Testis (tissue), 2 donors: ENCODE measurements at regions not wholly inside any gene's neighbourhood (a gene's known extent, or its start where the extent isn't known, plus 50 kb on each side); places are given as distances from the start of the nearest gene placed in this dataset.

Experiments used
- DNase-seq: peaks from one replicate; pipeline ENCODE4 v3.0.0-alpha.2; 2019
- H3K27ac ChIP-seq, 2 donors: fragments of 200-600 bp; sonication (generic); one replicate each; pipeline ENCODE4 v1.5.1; 2019
- H3K27me3 ChIP-seq: fragments of 200-600 bp; sonication (generic); one replicate; pipeline ENCODE4 v1.5.1; 2019
- H3K36me3 ChIP-seq: fragments of 200-600 bp; sonication (generic); one replicate; pipeline ENCODE4 v1.5.1; 2017; ENCODE audit warnings: low read depth; ENCODE audit errors: missing control alignments
- H3K4me1 ChIP-seq: fragments of 200-600 bp; sonication (generic); one replicate; pipeline ENCODE4 v1.5.1; 2019
- H3K4me3 ChIP-seq, 2 donors: fragments of 200-600 bp; sonication (generic); one replicate each; pipeline ENCODE4 v1.5.1; 2017 to 2019
- H3K9me3 ChIP-seq: fragments of 200-600 bp; sonication (generic); one replicate; pipeline ENCODE4 v1.5.1; 2017
- POLR2A ChIP-seq: fragments of 450-650 bp; IDR thresholded peaks from one replicate; pipeline ENCODE4 v1.6.1; 2017; ENCODE audit warnings: antibody characterized with exemption, mild to moderate bottlenecking, moderate library complexity
- WGBS, 2 donors: methylation state at CpG; one replicate each; pipeline ENCODE4 v1.1.5; 2018; 5-methylcytosine and 5-hydroxymethylcytosine counted together
- intact Hi-C: fragments of 100-400 bp; cut with DNase I; formaldehyde crosslinking; loops from one replicate; pipeline ENCODE4 v1.15.1; 2023; ENCODE audit warnings: low total_unique reads
- TF ChIP-seq, protein P1 (sequence below), 3 experiments: fragments of 450-650 bp in 2 of 3; fragments of 200-600 bp in 1 of 3; sonication (generic) in 1 of 3; IDR thresholded peaks; one replicate each; pipeline ENCODE4 v1.5.1; 2016 to 2019; ENCODE audit warnings: antibody characterized with exemption in 3 of 3, mild to moderate bottlenecking in 2 of 3, moderate library complexity in 1 of 3

DNA sequence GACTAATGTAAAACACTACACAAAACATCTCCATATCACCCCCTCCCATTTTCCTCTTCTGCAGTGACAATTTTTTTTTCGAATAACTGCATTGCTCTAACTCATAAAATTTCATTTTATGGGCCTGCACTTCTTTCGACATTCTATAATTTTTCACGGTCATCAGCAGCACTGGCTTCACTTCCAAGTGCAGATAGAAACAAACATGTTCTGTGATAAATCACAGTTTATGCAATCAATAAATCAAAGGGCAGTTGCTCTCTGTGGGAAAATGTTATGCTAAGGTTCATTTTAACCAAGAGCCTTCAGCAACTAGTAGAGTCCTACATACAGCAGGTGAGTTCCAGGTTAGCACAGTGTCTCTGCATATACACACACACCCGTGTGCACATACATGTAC is 100.1 kb downstream of the GPAM start:
- 85 to 86% methylated on average over 4 of the region's 4 CpGs for WGBS, 2 donors
- DNase-seq, result no peak
- H3K4me3 ChIP-seq, result no peak overlapping the region
- TF ChIP-seq, protein P1, sequence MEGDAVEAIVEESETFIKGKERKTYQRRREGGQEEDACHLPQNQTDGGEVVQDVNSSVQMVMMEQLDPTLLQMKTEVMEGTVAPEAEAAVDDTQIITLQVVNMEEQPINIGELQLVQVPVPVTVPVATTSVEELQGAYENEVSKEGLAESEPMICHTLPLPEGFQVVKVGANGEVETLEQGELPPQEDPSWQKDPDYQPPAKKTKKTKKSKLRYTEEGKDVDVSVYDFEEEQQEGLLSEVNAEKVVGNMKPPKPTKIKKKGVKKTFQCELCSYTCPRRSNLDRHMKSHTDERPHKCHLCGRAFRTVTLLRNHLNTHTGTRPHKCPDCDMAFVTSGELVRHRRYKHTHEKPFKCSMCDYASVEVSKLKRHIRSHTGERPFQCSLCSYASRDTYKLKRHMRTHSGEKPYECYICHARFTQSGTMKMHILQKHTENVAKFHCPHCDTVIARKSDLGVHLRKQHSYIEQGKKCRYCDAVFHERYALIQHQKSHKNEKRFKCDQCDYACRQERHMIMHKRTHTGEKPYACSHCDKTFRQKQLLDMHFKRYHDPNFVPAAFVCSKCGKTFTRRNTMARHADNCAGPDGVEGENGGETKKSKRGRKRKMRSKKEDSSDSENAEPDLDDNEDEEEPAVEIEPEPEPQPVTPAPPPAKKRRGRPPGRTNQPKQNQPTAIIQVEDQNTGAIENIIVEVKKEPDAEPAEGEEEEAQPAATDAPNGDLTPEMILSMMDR (IDR thresholded peaks at IDR 0.05), result no peak
- no peak for TF ChIP-seq POLR2A
- no peaks in the 10 kb centered on the region for H3K36me3 ChIP-seq
- intact Hi-C loops, result no loop called here
- H3K27me3 ChIP-seq, result no peaks in the 10 kb centered on the region
- no peaks in the 10 kb centered on the region for H3K9me3 ChIP-seq
- H3K4me1 ChIP-seq, result no peaks in the 10 kb centered on the region
- H3K27ac ChIP-seq, result no peak overlapping the region

DNA sequence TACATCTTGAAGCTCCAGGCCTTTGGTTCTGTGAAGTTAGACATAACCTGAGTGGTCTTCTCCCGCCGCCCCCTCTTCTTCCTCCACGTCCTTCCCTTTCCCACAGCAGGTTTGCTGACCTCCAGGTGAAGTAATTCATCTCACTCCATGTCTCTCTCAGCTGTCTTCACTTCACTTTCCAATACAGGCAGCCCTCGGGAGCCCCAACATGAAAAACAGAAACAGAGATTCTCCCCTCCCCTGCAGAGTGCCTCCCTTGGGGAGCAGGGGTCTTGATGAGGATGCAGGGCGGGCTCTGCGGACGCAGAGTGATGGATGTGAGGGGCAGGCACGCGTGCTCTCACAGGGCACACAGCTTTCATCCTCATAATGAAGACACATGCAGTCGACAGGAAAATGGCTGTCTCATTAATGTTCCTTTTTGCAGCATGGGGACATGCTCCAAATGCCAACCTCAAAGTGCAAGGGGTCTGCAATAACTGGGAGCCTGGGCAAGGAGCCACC is 95.6 kb downstream of the GPAM start:
- Histone ChIP-seq H3K4me3 (no peak overlapping the region), H3K36me3 (no peaks in the 10 kb centered on the region), H3K27me3 (no peaks in the 10 kb centered on the region), H3K9me3 (no peaks in the 10 kb centered on the region), H3K27ac (no peak overlapping the region), H3K4me1 (no peaks in the 10 kb centered on the region)
- TF ChIP-seq POLR2A, result no peak
- TF ChIP-seq, protein P1 (IDR thresholded peaks at IDR 0.05), result no peak
- no peak for DNase-seq
- WGBS, 2 donors, result 72 to 81% methylated on average over 10 of the region's 10 CpGs
- intact Hi-C loops, result no loop called here

- Histone ChIP-seq H3K9me3 (no peaks in the 10 kb centered on the region), H3K27ac (no peak overlapping the region), H3K27me3 (no peaks in the 10 kb centered on the region), H3K36me3 (no peaks in the 10 kb centered on the region), H3K4me1 (no peaks in the 10 kb centered on the region), H3K4me3 (no peak overlapping the region)
- no peak for DNase-seq
- TF ChIP-seq, protein P1 (IDR thresholded peaks at IDR 0.05), result no peak
- TF ChIP-seq POLR2A, result no peak
- intact Hi-C loops, result no loop called here
- whole genome bisulfite sequencing, 2 donors, result 90 to 100% methylated on average over 1 of the region's 1 CpG
Observed at GRCh38 chr10:112091703-112092102, 91.9 kb downstream of the GPAM start.

GRCh38 chr10:112092519-112092918 is 91.0 kb downstream of the GPAM start:
- Histone ChIP-seq H3K27ac (no peak overlapping the region), H3K4me1 (no peaks in the 10 kb centered on the region), H3K27me3 (no peaks in the 10 kb centered on the region), H3K9me3 (no peaks in the 10 kb centered on the region), H3K4me3 (no peak overlapping the region), H3K36me3 (no peaks in the 10 kb centered on the region)
- intact Hi-C loops, result no loop called here
- TF ChIP-seq, protein P1 (IDR thresholded peaks at IDR 0.05), result no peak
- TF ChIP-seq POLR2A, result no peak
- 83 to 92% methylated on average over 1 of the region's 1 CpG for WGBS, 2 donors
- DNase-seq, result no peak

DNA sequence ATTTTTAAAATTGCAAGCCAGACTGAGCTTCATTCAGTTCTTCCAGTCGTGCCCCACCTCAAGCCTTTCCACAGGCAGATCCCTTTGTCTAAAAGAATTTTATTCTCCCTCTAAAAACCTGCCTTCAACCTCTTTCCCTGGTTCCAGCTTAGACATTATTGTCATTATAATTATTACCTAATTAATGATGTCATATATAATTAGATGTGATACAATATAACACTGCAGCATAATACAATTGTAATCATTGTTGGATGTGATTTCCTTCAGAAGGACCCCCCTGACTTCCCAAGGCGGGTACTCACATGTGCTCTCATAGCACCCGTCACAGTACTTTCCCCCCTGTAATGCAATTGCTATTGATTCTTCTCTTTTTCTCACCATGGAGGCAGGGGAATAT is 88.6 kb downstream of the GPAM start:
- Histone ChIP-seq H3K4me3 (no peak overlapping the region), H3K27ac (no peak overlapping the region), H3K4me1 (no peaks in the 10 kb centered on the region), H3K9me3 (no peaks in the 10 kb centered on the region), H3K36me3 (no peaks in the 10 kb centered on the region), H3K27me3 (no peaks in the 10 kb centered on the region)
- TF ChIP-seq, protein P1 (IDR thresholded peaks at IDR 0.05), result no peak
- TF ChIP-seq POLR2A, result no peak
- intact Hi-C loops, result no loop called here
- WGBS, 2 donors, result 85 to 90% methylated on average over 3 of the region's 3 CpGs
- no peak for DNase-seq
